ENCODE measurements at regions not wholly inside any gene's neighbourhood (a gene's known extent, or its start where the extent isn't known, plus 50 kb on each side); places are given as distances from the start of the nearest gene placed in this dataset.
"Not testable (repeated sequence)": the region's sequence is repeated elsewhere in the genome, so short reads cannot be mapped to it uniquely, and the experiment has no call there.

DNA sequence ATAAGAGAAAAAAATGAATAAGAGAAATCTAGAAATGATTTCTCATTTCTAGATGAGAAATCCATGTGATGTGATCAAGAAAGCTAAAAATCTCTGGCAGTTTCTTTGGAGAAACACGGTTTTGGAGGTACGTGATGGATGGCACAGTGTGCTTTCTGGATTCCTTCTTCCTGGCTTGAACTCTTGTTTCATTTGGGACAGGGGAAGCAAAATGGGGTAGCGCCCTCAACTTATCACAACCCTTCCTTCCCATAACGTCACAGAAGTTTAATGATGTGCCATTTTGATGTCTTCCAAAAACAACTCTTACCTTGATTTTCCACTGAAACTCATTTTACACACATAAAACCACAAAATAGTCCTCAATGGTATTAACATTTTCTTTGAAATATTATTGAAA, 1037.3 kb downstream of the ROBO2 start:
- in situ Hi-C loops (cut with HindIII; ENCODE audit: low pct_unique_long_range_greater_than_20kb, low sequenced_read_pairs), result no loop called here
- no peak for DNase-seq (ENCODE audit: low read depth in 1 of 2, low spot score in 1 of 2)

DNA sequence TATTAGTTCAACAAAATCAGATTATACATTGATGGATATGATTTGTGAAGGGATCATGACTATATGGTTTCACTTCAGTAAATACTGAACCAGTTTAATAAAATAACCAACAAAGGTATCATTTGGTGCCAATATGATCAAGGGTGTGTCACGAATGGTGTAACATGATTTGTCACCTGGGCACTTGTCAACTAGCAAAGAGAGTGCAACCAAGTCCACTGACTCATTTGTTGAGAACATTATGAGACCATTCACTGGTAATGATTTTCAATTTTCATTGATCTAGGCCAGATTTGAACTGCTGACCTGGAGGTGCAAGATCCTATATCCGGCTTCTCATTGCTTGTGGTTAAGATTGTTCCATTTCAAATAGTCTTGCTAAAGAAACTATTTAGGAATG, 1037.9 kb downstream of the ROBO2 start:
- no peak for TF ChIP-seq JUND (IDR thresholded peaks at IDR 0.05; ENCODE audit: low read depth)
- DNase-seq (ENCODE audit: low read depth in 1 of 2, low spot score in 1 of 2), result peak in 1 of 2 experiments; percentile 30
- in situ Hi-C loops (cut with HindIII; ENCODE audit: low pct_unique_long_range_greater_than_20kb, low sequenced_read_pairs), result no loop called here

More for the DNA sequence above, 1037.3 kb downstream of the ROBO2 start:
- TF ChIP-seq JUND (IDR thresholded peaks at IDR 0.05; ENCODE audit: low read depth), result no peak

DNA sequence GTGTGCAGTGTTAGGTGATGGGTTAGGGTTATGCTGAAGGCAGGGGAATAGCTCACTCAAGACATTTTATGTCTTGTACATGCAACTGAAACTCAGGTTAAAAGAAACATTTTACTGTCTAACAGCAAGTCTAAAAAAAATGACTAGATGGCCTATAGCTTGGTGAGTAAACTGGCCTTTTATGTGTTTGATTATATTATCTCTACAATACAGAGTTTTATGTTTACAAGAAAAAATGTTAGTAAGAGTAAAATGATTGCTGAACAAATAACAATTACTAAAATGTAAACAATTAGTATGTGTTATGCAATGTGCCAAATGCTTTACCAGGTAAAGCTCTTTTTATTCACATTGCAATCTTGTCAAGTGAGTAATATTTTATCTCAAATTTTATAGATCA, 1039.6 kb downstream of the ROBO2 start:
- DNase-seq (ENCODE audit: low read depth in 1 of 2, low spot score in 1 of 2), result no peak
- 0 out of 2 replicates have a peak, but pooled peaks have one; percentile 24 for TF ChIP-seq JUND (IDR thresholded peaks at IDR 0.05; ENCODE audit: low read depth)
- in situ Hi-C loops (cut with HindIII; ENCODE audit: low pct_unique_long_range_greater_than_20kb, low sequenced_read_pairs), result no loop called here

DNA sequence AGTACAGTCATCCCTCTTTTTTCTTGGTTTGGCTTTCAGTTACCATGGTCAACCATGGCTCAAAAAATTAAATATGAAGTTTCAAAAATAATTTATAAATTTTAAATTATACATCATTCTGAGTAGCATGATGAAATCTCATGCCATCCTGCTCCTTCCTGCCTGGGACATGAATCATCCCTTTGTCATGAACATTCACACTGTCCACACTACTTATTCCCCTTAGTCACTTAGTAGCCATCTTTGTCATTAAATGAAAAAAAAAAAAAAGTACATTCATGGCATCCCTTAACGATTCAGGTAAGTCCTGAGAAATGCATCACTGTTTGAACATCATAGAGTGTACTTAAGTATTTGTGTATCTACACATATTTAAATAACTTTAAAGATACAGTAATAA, 1046.3 kb downstream of the ROBO2 start:
- no peak for DNase-seq (ENCODE audit: low read depth in 1 of 2, low spot score in 1 of 2)
- in situ Hi-C loops (cut with HindIII; ENCODE audit: low pct_unique_long_range_greater_than_20kb, low sequenced_read_pairs), result no loop called here
- TF ChIP-seq JUND (IDR thresholded peaks at IDR 0.05; ENCODE audit: low read depth), result no peak

DNA sequence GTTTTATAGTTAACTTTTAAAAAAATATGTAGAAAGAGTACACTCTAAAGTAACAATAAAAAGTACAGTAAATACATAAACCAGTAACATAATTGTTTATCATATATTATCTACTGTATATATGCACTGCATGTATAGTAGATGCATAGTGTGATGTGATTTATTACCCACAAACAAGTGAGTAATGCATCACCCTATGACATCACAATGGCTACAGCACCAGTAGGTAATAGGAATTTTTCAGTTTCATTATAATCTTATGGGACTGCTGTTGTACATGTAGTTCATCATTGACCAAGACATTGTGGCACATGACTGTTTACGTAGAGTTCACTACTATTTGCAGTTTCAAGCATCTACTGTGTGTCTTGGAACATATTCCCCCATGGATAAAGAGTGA, 1047.2 kb downstream of the ROBO2 start:
- in situ Hi-C loops (cut with HindIII; ENCODE audit: low pct_unique_long_range_greater_than_20kb, low sequenced_read_pairs), result no loop called here
- no peak for TF ChIP-seq JUND (IDR thresholded peaks at IDR 0.05; ENCODE audit: low read depth)
- no peak for DNase-seq (ENCODE audit: low read depth in 1 of 2, low spot score in 1 of 2)

DNA sequence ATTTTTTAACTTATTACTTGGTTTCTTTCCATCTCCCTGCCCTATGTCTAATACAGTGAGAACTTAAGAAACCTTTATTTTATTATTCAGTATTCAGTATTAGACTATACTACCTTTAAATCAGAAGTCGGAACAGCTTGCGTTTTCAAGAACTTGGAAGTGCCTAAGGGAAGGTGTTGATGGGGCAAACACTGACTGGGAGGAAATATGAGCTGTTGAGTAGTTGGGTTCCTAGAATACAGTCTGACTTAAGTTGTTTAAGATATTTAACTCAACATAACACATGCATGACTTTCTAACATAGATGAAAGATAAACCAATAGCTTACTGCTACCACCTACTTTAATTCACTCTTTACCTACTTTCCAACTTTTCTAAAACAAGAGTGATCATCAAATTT, 1048.1 kb downstream of the ROBO2 start:
- no peak for DNase-seq (ENCODE audit: low read depth in 1 of 2, low spot score in 1 of 2)
- no peak for TF ChIP-seq JUND (IDR thresholded peaks at IDR 0.05; ENCODE audit: low read depth)
- in situ Hi-C loops (cut with HindIII; ENCODE audit: low pct_unique_long_range_greater_than_20kb, low sequenced_read_pairs), result no loop called here

DNA sequence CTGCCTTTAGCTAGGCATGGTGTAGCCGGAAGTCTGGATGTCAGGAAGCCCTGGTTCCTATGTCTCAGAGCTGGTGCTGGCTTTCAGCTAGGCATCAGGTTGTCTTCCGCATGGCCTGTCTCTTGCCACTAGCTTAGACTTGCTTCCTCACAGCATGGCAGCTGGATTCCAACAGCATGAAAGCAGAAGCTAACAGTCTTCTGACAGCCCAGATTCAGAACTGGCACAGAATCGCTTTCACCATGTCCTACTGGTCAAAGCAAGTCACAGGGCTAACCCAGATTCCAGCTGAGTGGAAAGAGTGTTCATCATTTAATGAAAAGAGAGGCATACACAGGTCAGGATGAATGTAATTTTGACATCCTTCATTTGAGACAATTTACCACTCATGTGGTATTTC, 1050.5 kb downstream of the ROBO2 start:
- no peak for TF ChIP-seq JUND (IDR thresholded peaks at IDR 0.05; ENCODE audit: low read depth)
- in situ Hi-C loops (cut with HindIII; ENCODE audit: low pct_unique_long_range_greater_than_20kb, low sequenced_read_pairs), result no loop called here
- no peak for DNase-seq (ENCODE audit: low read depth in 1 of 2, low spot score in 1 of 2)

DNA sequence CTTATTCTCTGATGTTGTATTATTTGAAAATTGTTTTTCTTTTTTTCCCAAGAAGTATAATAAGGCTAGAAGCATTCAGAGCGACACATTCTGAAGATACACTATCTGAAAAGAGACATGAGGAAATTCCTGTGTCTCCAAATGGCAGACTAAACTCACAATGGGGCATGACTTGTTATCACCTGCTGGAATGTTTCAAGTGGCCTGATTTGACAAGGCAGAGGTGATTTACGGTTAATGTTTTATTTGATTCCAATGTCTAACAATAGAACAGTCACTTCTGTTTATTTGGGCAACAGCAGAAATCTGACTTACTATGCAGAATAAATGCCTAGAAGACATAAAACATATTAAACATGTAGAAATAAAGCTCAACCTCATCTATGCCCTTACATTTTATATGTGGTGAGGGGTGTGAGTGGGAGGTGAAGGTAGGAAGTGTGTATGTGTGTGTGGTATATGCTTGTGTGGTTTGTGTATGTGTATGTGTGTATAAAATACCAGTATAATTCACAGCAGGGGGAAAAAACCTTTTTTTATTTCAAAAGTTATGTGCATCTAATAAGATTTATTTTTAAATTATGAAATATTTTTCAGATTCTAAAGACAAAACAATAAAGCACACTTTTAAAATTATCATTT, 1051.7 kb downstream of the ROBO2 start:
- DNase-seq (ENCODE audit: low read depth in 1 of 2, low spot score in 1 of 2), result no peak
- TF ChIP-seq JUND (IDR thresholded peaks at IDR 0.05; ENCODE audit: low read depth), result no peak
- in situ Hi-C loops (cut with HindIII; ENCODE audit: low pct_unique_long_range_greater_than_20kb, low sequenced_read_pairs), result no loop called here

DNA sequence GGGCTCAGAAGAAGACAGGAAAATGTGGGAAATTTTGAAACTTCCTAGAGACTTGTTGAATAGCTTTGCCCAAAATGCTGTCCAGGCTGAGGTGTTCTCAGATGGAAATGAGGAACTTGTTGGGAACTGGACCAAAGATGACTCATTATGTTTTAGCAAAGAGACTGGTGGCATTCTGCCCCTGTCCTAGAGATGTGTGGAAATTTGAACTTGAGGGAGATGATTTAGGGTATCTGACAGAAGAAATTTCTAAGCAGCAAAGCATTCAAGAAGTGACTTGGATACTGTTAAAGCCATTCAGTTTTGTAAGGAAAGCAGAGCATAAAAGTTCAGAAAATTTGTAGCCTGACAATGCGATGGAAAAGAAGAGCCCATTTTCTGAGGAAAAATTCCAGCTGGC, 1052.7 kb downstream of the ROBO2 start:
- in situ Hi-C loops (cut with HindIII; ENCODE audit: low pct_unique_long_range_greater_than_20kb, low sequenced_read_pairs); DNase-seq (ENCODE audit: low read depth in 1 of 2, low spot score in 1 of 2): not testable (repeated sequence)

DNA sequence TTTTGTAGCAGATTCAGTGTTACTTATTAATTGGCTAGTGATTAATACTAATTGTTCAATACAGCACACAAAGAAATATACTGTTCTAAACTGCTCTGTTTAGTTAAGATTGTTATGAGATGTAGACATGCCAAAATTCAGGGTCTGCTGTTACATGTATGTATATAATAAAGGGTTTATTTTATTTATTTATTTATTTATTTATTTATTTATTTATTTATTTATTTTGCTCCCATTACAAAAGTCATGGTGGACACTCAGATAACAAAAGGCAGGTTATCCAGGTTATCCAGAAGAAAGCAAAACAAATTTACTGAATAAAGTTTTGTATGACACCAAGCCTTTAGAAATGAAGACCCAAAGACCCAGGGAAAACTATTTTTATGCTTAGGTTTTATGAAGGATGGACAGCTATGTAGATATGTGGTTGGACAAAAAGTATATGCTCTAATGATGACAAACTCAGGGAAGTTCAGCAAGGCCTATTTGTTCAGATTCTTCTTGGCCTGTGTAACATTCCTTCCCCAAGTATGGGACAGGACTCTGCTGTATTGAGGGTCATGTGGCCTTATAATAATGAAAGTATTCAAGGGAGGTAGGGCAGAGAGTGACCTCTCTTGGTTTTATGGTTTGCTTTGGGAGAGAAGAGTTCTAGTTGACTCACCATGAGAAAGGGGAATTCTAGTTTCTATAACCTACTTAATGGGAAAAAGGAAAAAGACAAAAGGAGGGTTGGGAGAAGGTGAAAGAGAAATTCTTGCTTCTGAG, 1056.8 kb downstream of the ROBO2 start:
- no peak for DNase-seq (ENCODE audit: low read depth in 1 of 2, low spot score in 1 of 2)
- no peak for TF ChIP-seq JUND (IDR thresholded peaks at IDR 0.05; ENCODE audit: low read depth)
- in situ Hi-C loops (cut with HindIII; ENCODE audit: low pct_unique_long_range_greater_than_20kb, low sequenced_read_pairs), result no loop called here

DNA sequence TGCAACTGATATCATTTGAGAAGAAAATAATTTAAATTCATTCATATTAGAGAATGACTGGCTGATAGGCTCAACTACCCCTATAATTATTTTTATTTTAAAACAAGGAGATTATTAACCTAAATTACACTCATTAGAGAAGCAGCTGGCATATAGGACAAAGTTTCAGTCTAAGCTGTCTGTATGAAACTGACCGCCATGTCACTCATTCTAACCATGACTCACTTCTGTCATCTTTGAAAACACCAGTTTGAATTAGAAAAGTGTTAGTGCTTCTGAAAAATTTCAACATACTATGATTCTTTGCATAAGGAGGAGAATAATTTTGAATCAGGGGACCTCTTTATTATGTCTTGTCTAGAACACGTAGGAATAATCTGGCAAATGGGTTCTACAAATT, 1058.5 kb downstream of the ROBO2 start:
- in situ Hi-C loops (cut with HindIII; ENCODE audit: low pct_unique_long_range_greater_than_20kb, low sequenced_read_pairs), result no loop called here
- no peak for DNase-seq (ENCODE audit: low read depth in 1 of 2, low spot score in 1 of 2)
- TF ChIP-seq JUND (IDR thresholded peaks at IDR 0.05; ENCODE audit: low read depth), result no peak

DNA sequence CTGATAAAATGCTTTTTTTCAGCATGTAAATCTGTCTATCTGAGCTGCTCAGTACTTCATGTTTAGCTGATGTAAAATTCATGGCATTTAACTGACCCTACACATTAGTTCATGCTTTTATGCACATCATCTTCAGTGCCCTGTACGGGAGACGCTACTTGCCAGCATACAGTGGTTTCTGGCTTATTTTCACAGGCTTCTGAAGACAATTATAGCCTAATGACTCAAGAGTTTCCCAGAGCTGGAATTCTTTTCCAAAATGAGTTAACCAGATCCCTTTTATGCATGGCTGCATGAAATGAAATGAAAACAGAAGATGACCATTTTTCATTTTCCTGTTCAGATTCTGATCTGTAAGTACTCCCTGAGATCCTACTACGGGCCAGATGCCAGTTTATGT, 1061.5 kb downstream of the ROBO2 start:
- DNase-seq (ENCODE audit: low read depth in 1 of 2, low spot score in 1 of 2), result no peak
- in situ Hi-C loops (cut with HindIII; ENCODE audit: low pct_unique_long_range_greater_than_20kb, low sequenced_read_pairs), result no loop called here
- no peak for TF ChIP-seq JUND (IDR thresholded peaks at IDR 0.05; ENCODE audit: low read depth)

DNA sequence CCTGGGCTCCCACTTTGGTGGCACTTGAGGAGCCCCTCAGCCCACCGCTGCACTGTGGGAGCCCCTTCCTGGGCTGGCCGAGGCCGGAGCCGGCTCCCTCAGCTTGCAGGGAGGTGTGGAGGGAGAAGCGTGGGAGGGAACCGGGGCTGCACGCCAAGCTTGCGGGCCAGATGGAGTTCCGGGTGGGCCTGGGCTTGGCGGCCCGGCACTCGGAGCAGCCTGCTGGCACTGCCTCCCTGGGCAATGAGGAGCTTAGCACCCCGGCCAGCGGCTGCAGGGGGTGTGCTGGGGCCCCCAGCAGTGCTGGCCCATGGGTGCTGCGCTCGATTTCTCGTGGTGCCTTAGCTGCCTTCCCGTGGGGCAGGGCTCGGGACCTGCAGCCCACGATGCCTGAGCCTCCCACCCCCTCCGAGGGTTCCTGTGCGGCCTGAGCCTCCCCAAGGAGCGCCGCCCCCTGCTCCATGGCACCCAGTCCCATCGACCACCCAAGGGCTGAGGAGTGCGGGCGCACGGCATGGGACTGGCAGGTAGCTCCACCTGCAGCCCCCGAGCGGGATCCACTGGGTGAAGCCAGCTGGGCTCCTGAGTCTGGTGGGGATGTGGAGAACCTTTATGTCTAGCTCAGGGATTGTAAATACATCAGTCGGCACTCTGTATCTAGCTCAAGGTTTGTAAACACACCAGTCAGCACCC, 1068.5 kb downstream of the ROBO2 start:
- in situ Hi-C loops (cut with HindIII; ENCODE audit: low pct_unique_long_range_greater_than_20kb, low sequenced_read_pairs); DNase-seq (ENCODE audit: low read depth in 1 of 2, low spot score in 1 of 2): not testable (repeated sequence)
